Esophagus mucosa (tissue), 1 donor: ENCODE measurements at regions not wholly inside any gene's neighbourhood (a gene's known extent, or its start where the extent isn't known, plus 50 kb on each side); places are given as distances from the start of the nearest gene placed in this dataset.
A peak's percentile ranks its signal among the peaks of the same experiment; 100 is the strongest.

Source experiments
- ATAC-seq: fragments of 200-7000 bp; cut with Tn5 transposase; one replicate; pipeline ENCODE4 v1.9.1; 2020
- donor health status: DM: yes; HTN: yes; CAD: no.

- ATAC-seq, result no peak
These were observed 229.0 kb downstream of the ELAVL2 start for GRCh38 chr9:23596913-23597634.

DNA sequence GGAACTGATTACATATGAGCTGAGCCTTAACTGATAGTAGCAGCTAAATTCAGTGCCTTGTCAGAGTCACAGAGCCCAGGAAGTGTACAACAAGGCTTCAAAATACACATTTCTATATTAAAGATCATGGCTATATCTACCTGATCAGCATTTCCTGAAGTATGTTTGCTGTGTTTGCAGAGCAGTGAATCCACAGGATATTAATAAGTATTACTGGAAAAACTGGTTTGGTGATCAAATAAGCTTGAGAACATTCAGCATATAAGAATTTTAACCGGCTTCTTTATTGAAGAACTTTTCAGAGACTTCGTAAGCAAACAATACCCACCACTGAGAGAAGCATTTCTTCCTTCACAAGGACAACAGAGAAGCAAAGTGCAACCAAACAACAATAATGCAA is 227.0 kb downstream of the ELAVL2 start:
- ATAC-seq, result peak; percentile 87

DNA sequence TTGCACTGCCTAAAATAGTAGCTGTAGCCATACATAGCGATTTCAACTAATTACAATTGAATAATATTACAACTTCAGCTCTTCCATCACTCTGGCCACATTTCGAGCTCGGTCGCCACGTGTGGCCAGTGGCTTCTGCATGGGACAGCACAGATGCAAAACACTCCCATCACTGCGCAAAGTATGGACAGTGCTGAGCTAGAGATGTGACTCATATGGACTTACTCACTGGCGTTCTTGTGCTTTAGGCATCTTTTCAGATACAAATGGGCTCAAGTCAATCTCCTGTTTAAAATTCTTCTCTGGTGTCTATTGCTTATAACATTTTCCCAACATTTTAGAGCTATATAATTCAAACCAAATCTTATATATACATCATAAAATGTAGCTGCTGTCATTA is 222.7 kb downstream of the ELAVL2 start:
- no peak for ATAC-seq

- ATAC-seq, result peak; percentile 84
These were observed 219.9 kb downstream of the ELAVL2 start for GRCh38 chr9:23606107-23606506.

- no peak for ATAC-seq
These were observed 217.6 kb downstream of the ELAVL2 start for GRCh38 chr9:23608456-23608855.

GRCh38 chr9:23611869-23612268 is 214.2 kb downstream of the ELAVL2 start:
- no peak for ATAC-seq

DNA sequence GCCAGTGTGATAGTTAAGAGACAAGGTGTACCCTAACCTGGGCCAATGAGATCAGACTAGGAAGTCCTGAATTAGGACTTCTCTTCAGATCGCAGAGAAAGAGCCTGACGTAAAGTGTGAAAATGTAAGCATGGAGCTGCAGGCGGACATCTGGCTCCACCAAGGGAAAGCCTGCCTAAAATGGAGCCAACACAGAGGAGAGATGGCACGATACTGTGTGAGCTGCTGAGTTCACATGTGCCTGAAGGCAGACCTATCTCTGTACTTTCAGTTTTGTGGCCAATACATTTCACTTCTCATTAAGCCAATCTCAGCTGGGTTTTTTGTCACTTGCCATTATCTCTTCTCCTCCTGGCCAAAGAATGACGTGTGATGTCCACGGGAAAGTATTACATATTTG is 210.5 kb downstream of the ELAVL2 start:
- ATAC-seq, result no peak

GRCh38 chr9:23621188-23621587 is 204.9 kb downstream of the ELAVL2 start:
- no peak for ATAC-seq

DNA sequence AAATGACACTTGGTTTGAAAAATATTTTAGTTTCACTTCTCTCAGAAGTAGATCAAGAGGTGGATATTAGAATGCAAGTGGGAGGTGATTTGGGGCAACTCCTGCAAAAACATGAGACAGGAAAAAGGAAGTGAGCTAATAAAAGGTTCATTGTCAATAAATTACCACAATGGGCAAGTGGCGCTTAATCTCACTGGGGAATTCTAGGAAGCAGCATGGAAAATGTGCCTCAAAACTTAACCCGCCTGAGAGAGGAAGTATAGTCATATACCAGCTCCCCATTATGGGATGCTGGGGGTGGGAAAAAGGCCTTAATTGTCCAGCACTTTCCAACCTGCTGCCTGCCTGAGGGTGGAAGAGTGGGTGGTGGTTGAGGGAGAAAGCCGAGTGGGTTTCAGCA is 204.1 kb downstream of the ELAVL2 start:
- no peak for ATAC-seq

- no peak for ATAC-seq
These were observed 203.6 kb downstream of the ELAVL2 start for GRCh38 chr9:23622396-23622795.

DNA sequence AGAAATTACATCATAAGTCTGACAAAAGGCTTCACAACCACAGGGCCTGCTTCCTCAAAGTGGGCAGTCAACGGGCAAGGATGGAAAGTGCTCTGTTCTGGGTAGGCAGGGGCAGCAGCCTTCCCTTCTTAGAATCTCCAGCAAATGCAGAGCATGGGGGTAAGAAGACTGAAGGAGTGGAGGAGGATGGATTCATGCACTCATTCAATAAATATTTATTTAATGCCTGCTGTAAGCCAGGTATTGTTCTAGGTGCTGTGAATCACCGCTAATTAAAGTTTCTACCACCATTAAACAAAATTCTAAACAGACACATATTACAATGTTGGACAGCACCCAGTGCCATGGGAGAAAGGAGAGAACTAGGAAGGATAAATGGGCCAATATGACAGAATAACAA is 195.6 kb downstream of the ELAVL2 start:
- peak; percentile 22 for ATAC-seq

DNA sequence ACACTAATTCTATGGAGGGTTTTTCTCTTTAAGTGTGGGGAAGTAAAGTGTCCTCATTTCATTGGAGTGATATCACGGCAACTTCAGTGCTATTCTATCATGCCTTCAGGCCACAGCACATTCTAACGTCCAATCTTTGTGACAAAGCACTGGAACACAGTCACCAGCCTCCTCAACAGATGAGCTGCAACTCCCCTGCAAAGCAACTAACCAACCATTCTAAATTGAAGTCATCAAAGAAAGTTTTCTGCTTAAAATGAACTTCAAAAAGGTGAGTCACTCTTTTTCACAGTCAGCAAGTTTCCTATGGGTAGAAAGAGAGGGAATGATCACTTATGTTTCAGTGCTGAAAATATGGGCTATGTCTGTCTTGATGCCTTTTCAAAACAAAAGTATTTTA is 190.8 kb downstream of the ELAVL2 start:
- ATAC-seq, result no peak

GRCh38 chr9:23636199-23636598 is 189.8 kb downstream of the ELAVL2 start:
- no peak for ATAC-seq

DNA sequence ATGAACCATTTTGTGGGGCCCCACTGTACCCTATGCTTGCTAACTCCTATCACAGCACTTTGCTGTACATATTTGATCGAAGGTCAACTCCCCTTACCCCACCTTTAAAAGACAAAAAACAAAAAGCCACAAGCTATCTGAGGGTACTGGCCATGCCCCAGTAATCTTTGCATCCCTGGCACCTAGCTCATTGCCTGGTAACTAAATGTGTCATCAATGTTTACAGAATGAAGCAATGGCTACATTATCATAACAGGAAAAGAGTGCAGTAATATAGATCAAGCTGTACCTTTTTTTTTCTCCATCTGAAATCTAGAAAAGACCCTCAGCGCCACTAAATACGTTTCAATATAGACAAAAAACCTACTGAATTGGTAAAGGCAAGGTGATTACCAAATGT is 188.0 kb downstream of the ELAVL2 start:
- no peak for ATAC-seq

DNA sequence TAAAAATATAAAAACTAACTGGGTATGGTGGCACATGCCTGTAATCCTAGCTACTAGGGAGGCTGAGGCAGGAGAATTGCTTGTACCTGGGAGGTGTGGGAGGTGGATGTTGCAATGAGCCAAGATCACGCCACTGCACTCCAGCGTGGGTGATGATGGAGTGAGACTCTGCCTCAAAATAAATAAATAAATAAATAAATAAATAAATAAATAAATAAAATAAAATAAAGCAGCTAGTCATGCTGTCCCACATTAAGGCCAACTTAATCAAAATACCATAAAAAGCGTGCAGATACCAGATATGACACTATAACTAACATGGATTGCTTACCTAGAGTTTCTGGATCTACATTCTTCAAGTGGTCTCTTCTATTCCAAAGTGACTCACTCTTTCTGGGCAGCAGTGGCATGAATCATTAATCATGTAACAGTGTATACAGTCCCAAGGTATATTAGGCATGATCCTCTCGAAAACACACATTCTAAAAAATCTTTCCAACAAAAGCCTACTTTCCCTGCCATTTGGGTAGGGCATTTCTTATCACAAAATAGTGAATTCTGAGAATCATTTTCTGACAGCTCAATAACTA is 187.1 kb downstream of the ELAVL2 start:
- ATAC-seq, result no peak
